ENCODE measurements at regions not wholly inside any gene's neighbourhood (a gene's known extent, or its start where the extent isn't known, plus 50 kb on each side); places are given as distances from the start of the nearest gene placed in this dataset.

DNA sequence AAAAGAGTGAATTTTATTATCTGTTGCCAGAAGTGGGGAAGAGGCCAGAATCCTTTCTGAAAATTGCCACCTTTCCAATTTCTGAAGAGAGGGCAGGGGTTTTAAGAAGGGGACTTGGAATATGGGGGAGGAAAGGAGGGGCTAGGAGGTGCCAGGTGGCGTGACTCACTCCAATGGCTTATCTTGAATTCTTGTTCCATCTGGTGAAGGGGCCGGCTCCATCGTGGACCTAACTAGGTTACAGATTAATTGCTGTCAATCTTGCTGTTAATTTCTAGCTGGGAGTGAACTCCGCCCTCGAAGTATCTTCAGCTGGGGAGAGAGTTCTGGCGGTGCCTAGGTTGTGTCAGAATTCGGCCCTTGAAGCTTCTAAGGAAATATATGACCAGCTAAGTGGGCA is 138.7 kb downstream of the YTHDC2 start:
- TF ChIP-seq POLR2A (IDR thresholded peaks at IDR 0.05; ENCODE audit: low read depth, low read length) (no peak), POLR2AphosphoS5 (IDR thresholded peaks at IDR 0.05; ENCODE audit: low read depth, low read length) (no peak), TAF1 (IDR thresholded peaks at IDR 0.05; ENCODE audit: borderline replicate concordance, low read depth, low read length) (no peak)

Measured in GM12892 (cell line).